Activated CD4-positive, alpha-beta T cell treated with anti-CD3 and anti-CD28 coated beads, Interleukin-2, amount 50 U/mL, for 1 hour (primary cell): ENCODE measurements at regions not wholly inside any gene's neighbourhood (a gene's known extent, or its start where the extent isn't known, plus 50 kb on each side); places are given as distances from the start of the nearest gene placed in this dataset.
"Not testable (repeated sequence)": the region's sequence is repeated elsewhere in the genome, so short reads cannot be mapped to it uniquely, and the experiment has no call there.

Source experiments
- DNase-seq: peaks from one replicate; pipeline ENCODE4 v3.0.0-alpha.2; 2020

DNA sequence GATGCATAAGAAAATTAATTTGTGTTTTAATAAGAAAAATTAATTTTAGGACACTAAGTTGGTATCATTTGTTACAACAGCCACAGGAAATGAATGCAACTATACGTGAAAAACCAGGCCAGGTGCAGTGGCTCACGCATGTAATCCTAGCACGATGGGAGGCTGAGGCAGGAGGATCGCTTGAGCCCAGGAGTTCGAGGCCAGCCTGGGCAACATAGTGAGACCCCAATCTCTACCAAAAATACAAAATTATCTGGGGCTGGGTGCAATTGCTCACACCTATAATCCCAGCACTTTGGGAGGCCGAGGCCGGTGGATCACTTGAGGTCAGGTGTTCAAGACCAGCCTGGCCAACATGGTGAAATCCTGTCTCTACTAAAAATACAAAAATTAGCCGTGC lies 132.2 kb upstream of the CIBAR2 start:
- not testable (repeated sequence) for DNase-seq

DNA sequence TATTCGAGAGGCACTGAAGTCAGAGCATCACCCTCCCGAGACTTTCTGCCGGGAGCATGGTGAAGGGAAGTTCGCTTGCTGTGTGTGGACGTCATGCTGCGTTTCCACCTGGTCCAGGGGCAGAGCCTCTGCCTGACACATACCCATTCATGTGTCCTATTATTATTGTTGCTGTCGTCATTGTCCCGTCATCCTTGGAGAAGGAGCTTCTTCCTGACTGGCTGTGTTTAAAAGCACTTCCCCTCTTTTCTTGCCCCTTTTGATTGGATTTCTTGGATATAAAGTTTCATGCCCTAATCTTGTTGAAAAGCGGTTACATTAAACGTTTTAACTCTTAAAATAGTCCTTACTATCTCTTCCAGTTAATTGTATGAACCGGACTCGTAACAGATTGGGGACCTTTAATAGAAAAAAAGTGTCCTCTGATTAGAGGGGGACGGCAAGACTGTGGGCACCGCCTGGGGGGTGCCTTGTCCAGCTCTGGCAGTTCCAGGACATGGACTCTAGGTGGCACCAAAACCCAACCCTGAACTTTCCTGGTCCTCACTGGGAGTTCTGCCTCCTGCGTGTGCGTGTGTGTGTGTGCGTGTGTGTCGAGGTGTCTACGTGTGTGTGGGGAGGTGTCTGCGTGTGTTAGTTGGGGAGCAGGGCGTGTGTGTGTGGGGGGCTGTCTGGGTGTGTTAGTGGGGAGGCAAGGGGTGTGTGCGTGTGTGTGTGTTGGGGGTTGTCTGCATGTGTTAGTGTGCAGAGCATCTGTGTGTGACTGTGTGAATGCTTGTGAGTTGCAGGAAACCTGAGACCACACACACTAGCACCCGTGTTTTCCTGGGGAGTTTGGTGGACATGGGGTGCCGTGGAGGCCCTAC lies 133.3 kb upstream of the CIBAR2 start:
- DNase-seq = peak; percentile 47

DNA sequence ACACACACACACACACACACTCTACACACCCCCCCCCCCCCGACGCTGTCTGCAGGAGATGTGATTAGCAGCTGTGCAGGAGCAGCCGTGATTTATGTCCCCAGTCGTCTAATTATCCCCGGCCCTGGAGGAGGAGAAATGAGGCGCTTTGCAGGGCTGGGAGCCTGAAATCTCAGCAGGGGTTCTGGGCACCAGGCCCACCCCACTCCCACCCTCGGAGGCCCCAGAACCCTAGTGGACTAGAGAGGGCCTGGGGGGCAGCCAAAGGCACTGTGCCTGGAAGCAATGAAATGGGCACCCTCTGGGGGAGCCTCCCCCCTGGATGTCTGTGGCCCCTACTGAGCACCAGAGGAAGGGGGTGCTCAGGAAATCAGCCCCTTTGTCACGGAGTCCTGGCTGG lies 134.2 kb upstream of the CIBAR2 start:
- DNase-seq = no peak

DNA sequence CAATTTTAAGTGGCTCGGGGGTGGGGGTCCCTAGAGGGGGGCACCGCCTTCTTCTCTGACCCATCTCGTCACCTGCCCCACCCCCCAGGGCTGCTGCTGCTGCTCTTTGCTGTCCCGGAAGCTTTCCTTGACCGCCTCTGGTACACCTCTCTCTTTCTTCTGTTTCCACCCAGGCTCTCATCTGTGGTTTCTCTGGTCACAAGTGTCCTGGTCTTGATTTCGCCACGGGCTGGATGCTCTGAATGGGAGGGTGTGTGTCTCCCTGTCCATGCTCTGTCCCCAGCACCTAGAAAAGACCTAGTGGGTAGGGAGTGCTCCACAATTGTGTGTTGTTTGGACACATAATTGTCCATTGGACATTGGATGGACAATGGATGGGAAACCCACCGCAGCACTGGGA lies 134.7 kb upstream of the CIBAR2 start:
- no peak for DNase-seq

DNA sequence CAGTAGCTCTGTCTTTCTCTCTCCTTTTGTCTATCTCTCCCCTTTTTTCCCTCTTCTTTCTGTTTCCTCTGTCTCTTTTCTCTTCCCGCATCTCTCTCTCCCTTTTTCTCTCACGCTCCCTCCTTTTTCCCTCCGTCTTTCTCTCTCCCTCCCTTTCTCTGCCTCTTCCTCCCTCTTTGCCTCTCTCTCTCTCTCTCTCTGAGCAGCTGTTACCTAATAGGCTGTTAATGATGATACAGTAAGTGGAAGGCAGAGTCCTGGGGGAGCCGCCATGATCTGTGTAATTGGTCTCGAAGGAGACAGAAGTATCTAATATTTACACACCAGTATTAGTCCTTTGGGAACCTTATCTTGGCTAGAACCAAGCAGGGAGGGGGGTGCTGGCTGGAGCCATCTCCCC lies 136.1 kb upstream of the CIBAR2 start:
- no peak for DNase-seq

DNA sequence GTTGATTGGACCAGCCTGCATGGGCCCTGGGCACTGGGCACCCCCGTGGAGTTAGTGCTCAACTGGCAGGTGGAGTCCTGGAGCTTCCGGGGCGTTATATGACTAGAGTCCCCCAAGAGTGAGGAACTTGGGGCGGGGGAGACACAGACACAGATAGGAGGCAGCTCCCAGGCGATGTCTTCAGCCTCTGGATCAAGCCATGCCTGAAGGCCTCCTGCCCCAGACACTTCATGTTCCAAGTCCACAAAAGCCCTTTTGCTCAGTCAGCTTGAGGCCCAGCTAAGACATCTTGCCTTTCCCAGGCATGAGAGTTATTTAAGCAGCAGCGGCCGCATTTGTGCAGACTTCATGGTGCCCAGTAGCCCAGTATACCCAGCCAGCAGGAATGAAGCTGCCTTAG lies 136.6 kb upstream of the CIBAR2 start:
- DNase-seq = no peak

DNA sequence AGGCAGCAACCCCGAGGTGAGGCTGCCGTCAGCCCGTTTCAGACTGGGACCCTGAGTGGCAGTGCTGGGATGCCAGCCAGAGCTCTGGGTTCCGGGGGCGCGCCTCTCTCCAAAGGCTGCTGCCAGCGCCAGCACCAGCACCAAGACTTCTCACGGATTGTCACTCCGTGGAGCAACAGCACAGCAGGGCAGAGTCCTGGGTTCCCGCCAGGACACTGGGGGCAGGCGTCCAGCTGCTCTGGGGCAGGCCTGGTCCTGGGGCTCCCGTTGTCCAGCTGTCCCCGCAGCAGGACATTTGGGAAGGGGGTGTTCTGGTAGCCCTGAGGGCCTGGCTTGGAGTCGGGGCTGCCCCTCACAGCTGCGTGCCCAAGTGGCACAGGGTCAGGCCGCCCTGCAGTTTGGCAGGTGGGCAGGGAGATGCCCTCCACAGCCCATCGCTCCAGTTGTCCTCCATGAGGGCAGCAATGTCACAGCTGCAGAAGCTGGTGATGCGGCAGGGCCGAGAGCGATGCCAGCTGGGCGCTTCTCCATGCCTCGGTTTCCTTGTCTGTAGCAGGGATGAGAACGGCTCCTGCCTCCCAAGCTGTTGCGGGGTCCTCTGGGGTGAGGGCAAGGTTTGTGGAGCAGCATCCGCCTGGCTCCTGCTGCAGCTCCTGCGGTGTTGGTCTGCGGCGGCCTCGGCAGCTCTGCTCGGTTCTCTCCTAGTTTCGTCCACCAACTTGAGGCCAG lies 137.3 kb upstream of the CIBAR2 start:
- no peak for DNase-seq

DNA sequence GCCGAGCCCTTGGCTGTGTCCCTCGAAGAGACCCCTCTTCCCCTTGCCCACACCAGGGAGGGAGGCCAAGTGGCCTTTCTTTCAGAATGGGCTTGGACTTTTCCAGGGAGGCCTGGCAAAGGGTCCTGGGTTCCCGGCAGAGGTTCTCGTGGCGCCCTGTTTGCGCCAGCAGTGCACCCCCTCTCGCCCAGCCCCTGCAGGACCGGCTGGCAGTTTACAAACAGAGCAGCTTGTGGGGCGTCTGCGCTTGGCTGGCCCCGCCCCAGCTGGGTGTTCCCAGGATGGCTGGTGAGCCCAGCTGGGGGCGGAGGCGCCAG lies 137.8 kb upstream of the CIBAR2 start:
- DNase-seq = no peak

DNA sequence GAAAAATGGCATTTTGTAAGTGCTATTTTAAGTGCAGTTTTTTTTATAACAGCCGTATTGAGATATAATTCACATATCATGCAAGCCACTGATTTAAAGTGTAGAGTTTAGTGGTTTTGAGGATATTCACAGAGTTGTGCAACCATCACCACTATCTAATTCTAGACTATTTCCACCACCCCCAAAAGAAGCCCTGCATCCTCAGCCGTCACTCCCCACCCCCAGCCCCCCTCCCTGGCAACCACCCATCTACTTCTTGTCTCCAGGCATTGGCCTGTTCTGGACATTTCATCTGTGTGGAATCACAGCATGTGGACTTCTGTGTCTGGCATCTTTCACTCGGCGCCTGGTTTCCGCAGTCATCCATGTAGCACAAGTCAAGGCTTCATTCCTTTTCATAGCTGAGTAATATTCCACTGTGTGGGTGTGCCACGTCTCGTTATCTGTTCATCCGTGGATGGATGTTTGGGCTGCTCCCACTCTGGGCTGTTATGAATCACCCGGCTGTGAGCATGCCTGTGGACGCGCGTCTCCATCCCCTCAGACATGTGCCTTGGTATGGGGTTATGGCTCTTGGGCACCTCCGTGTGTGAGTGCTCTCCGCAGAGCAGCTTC lies 138.4 kb upstream of the CIBAR2 start:
- DNase-seq = no peak

DNA sequence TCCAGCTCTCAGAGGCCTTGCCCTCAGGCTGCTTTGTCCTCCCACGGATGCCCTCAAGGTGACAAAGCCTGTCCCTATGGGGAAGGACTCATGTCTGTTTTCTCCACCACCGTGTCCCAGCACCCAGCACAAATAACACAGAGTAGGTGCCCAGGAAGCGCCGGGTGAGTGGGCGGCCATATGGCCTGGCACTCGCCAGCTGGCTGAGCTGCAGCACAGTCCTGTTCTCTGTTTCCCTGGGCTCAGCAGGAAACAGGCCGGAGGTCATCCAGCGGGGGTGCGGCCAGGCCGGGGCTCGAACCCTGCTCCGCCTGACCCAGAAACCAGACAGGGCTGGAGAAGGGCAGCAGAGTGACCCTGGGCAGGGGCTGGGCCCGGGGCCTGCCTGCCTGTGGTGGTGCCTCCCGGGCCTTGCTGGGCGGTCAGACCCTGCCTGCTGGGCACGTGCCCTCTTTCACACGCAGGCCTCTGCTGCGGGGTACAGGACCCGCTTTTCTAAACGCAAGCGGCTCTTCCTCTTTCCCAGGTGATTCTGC lies 139.0 kb upstream of the CIBAR2 start:
- DNase-seq = no peak

DNA sequence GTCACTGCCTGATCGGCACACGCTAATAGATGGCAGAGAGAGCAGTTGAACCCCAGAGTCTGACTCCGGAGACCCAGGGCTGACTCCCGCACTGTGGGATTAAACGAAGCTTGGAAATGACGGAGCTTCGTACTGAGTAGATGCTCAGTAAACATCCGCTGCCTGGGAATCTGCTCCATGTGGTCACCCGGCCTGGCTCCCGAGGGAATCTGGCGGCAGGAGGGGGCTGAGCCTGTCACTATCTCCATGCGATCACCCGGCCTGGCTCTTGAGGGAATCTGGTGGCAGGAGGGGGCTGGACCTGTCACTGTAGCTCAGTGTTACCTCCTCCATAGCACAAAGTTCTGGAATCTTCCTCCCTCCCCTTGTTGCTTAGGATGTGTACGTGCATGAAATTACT lies 139.7 kb upstream of the CIBAR2 start:
- DNase-seq = no peak

DNA sequence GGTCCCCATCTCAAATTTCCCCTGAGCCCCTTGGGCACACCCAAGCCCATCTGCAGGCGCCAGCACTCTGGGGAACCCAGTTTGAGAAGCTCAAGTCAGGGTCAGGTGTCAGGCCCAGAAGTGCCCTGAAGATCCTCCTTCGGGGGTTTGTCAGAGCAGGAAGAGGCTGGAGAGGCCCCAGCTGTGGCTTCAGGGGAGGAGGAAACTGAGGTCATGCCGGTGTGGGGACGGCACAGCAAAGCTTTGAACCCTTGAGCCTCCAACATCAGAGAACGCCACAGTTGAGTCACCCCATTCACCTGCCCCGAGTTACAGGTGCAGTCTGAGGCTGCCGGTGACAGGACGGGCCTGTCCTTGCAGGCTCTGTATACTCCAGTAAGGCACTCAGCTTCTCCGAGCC lies 140.2 kb upstream of the CIBAR2 start:
- no peak for DNase-seq

DNA sequence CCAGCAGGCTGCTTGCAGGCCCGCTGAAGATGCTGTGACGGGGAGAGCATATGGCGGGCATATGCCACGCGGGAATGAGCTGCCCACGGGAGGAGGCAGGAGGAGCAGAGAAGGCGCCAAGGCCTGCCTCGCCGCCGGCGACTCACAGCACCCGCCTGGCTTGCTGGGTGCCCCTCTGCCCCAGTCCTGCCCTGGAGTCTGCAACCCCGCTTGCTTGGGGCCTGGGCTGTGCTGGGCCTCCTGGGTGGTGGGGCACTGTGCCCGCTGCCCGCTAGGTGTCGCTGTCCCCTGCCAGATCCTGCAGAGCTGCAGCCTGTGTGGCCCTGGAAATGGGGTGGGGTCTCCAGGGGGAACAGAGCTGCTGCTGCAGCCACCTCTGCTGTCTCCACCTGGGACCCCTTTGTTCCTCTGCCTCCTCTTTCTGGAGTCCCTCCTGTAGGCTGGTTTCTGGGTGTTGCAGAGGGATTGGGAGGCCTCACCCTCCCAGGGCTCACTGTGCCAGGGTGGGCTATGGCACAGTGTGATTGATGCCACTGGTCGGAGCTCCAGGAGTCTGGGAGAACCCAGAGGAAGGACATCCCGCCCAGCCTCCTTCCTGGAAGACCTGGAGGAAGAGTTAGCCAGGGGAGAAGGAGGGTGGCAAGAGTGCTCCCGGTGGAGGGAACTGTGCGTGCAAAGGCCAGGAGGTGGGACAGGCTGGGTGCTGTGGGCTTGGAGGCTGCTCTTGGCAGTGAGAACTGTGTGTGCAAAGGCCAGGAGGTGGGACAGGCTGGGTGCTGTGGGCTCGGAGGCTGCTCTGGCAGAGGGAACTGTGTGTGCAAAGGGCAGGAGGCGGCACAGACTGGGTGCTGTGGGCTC lies 141.0 kb upstream of the CIBAR2 start:
- peak; percentile 62 for DNase-seq

DNA sequence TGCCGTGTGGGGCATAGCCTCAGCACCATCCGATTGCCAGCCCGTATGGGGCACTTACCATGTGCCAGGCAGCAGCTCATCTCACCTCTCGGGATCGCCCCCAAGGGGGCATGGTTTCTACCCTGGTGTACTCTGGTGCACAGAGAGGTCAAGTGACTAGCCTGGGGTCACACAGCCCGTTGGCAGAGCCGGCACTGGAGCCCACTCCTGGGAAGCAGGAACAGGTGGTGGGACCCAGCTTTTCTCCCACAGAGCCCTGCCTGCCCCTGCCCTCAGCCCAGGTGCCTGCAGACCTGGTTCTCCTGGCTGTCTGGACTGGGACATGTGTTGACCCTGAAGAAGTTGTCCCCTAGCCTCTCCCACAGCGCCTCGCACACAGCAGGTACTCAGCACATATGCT lies 141.8 kb upstream of the CIBAR2 start:
- no peak for DNase-seq

DNA sequence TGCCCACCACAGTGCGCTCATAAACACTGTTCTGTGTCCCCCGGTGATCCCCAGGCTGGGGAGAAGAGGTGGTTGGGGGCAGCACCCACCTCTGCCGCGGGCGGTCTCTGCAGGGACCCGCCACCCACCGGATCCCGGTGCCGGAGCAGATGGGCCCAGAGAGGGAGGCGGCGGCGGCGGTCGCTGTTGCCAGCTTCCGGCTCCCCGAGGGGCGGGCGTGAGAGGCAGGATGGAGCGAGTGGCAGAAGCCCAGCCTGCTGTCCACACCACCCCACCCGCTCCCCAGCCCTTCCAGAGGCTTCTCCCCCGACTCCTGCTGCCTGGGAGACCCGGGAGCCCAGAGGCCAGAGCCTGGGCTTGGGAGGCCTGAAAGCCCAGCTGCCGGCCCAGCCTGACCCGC lies 142.6 kb upstream of the CIBAR2 start:
- DNase-seq = no peak

DNA sequence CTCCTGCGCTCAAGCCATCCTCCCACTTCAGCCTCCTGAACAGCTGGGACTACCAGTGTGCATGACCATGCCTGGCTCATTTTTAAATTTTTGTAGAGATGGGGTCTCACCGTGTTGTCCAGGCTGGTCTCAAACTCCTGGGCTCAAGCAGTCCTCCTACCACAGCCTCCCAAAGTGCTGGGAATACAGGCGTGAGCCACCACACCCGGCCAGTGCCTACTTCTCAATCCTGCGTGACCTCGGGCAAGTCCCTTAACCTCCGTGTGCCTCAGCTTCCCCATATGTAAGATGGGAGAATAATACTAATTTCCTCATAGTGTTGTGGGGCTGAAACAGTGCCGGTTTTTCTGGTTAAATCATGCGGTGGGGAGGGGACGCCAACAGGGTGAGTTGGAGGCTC lies 143.5 kb upstream of the CIBAR2 start:
- DNase-seq = no peak

DNA sequence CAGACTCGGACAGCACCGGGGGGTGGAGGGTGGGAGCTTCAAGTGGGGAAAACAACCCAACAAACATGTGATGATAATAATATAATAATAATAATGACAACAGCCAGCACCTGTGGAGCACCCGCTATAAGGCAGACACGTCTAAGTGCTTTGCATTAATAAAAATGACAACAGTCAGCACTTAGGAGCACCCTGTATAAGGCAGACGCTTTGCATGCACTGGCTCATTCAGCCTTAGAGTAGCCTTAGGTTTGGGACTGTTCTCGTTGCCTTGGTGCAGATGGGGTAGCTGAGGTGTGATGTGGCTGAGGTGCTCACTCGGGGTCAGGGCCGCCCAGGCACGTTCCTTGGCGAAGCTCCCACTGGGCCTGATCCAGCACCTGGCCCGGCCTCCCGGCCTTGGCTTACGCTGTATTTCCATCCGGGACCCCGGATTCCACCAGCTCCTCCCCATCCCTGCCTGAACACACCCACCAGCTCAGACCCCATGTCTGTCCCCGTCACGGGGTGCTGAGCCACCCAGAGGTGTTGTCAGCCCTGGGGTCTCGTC lies 144.0 kb upstream of the CIBAR2 start:
- DNase-seq = no peak

DNA sequence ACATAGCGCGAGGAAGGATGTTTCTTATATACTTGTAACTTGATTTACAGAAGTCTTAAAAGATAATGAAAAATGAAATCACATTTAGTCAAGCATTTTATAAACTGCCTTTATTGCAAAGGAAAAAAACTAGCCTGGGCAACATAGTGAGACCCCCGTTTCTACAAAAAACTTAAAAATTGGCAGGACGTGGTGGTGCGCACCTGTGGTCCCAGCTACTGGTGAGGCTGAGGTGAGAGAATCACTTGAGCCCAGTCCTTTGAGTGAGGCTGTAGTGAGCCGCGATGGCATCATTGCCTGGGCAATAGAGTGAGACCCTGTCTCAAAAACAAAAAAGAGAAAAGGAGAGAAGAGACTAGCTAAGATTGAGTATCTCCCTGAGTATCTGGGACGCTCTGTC lies 145.2 kb upstream of the CIBAR2 start:
- no peak for DNase-seq

DNA sequence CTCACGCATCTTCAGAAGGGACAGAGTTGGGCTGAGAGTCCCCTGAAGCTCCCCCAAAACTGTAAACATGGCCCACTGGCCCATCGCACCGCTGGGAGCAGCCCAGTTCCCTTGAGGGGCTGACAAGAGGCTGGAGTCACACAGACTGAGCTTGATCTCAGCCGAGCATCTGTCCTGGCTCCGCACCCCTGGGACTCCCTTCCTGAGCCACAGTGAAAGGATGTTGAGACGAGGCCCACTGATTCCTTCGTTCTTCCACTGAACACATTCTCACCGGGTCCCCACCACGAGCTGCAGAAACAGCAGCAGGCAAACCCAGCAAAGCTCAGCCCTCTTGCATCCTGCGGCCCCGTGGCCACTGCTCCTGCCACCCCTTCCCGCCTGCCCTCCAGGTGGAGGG lies 145.9 kb upstream of the CIBAR2 start:
- DNase-seq = no peak

DNA sequence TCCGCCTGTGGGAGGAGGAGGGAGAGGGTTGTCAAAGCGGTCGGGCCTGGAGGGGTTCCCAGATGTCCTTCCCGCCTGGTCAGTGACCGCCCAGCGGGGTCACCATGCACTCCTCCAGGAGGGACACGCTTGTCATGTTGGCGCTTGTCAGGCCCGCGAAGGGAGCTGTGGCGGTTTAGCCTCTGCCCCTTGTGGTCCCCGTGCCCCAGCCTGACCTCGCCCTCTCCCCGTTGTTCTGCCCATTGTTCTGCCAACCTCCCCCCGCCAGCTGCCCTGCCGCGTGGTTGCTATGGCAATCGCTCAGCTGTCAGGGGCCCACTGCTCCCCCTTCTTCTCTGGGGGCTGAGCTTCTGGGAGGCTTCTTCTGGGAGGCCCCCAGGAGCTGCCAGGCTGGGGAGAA lies 146.4 kb upstream of the CIBAR2 start:
- DNase-seq = no peak

DNA sequence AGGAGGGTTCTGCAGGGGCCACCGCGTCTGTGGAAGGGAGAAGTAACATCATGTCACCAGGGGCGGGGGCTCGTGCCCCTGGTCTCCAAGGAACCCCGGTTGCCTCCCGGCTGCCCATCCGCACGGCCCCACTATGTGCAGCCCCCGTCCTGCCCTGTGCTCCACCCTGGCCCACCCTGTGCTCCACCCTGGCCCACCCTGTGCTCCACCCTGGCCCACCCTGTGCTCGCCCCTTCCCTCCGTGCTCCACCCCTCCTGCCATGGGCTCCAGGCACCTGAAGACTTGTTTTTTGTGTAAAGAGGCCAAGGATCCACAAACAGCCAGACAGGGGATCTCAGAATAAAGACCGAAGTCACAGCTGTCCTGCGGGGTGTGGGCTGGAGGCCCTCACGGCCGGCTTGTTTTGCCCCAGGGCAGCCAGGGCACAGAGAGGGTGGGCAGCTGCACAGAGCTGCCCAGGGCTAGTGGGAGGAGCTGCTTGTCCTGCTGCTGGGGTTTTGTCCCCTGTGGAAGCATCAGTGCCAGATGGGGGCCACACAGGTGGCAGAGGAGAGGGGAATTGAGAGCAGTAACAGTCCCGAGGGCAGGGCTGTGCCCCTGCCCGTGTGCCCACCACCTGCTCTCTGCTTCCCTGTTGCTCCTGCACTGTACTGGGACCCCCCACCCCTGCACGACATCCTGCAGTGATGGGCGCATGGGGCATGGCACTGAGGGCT lies 147.0 kb upstream of the CIBAR2 start:
- no peak for DNase-seq

DNA sequence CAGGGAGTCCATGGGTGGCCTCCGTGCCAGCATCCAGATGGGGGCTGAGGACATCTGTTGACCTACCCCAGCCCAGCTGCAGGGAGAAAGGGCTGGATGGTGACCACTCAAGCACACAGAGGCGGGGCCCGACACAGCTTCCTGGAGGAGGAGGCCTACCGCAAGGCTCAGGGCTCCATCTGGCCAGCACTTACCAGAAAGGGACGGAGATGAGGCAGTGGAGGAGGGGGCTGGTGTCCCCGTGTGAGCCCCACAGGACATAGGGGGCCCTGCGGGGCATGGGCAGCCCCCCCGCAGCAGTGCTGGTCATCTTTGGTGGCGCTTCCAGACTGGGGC lies 147.5 kb upstream of the CIBAR2 start:
- DNase-seq = no peak
